RWPE1 (cell line): ENCODE measurements at regions not wholly inside any gene's neighbourhood (a gene's known extent, or its start where the extent isn't known, plus 50 kb on each side); places are given as distances from the start of the nearest gene placed in this dataset.

ENCODE experiments used
- CTCF ChIA-PET: fragments of 350-600 bp; sonication (Branson Sonifier 250); formaldehyde crosslinking; extraction: SDS; loops from one replicate; lab custom pipeline; 2021; lab: Yijun Ruan, JAX
- POLR2A ChIA-PET: fragments of 400-600 bp; formaldehyde crosslinking; extraction: SDS; loops from one replicate; lab custom pipeline; 2020; ENCODE audit warnings: antibody characterized with exemption; ENCODE audit not compliant: low non-redundant PET; lab: Yijun Ruan, JAX
- DNase-seq: peaks from one replicate; pipeline ENCODE4 v3.0.0; 2012; ENCODE audit warnings: low spot score
- H3K27ac ChIP-seq: fragments of 450-650 bp; 2 replicates; pipeline ENCODE4 v1.5.1; 2017
- CTCF ChIP-seq: fragments of 450-650 bp; conservative IDR thresholded peaks from 2 replicates; pipeline ENCODE4 v1.5.1; 2017; ENCODE audit warnings: low read depth, mild to moderate bottlenecking

- POLR2A ChIA-PET, result no interaction called here
- DNase-seq, result no peak
- no peak overlapping the region for H3K27ac ChIP-seq
- TF ChIP-seq CTCF, result no peak
- CTCF ChIA-PET, result interaction anchor here (0.6 kb wide), 1 partner anchor 136 kb away, joined by 4 read pairs; no protein-coding TSS in a partner anchor
Observed at GRCh38 chr4:149095811-149096210, 653.6 kb upstream of the NR3C2 start.

GRCh38 chr4:149095001-149095400 lies 652.8 kb upstream of the NR3C2 start:
- ChIA-PET CTCF (interaction anchor here (0.7 kb wide), 1 partner anchor 126 kb away, joined by 3 read pairs; no protein-coding TSS in a partner anchor), POLR2A (no interaction called here)
- no peak overlapping the region for H3K27ac ChIP-seq
- no peak for TF ChIP-seq CTCF
- DNase-seq, result no peak

- CTCF ChIA-PET, result interaction anchor here (0.5 kb wide), 1 partner anchor 488 kb away, joined by 5 read pairs; no protein-coding TSS in a partner anchor
- POLR2A ChIA-PET, result no interaction called here
- TF ChIP-seq CTCF, result no peak
- DNase-seq, result no peak
- H3K27ac ChIP-seq, result no peak overlapping the region
Observed at GRCh38 chr4:149084144-149084543, 641.9 kb upstream of the NR3C2 start.

GRCh38 chr4:149077181-149077580 lies 635.0 kb upstream of the NR3C2 start:
- CTCF ChIA-PET, result no interaction called here
- DNase-seq, result no peak
- TF ChIP-seq CTCF, result no peak
- POLR2A ChIA-PET, result no interaction called here
- no peak overlapping the region for H3K27ac ChIP-seq

- TF ChIP-seq CTCF, result no peak
- POLR2A ChIA-PET, result no interaction called here
- DNase-seq, result no peak
- no peak overlapping the region for H3K27ac ChIP-seq
- CTCF ChIA-PET, result no interaction called here
Observed at GRCh38 chr4:149076401-149076800, 634.2 kb upstream of the NR3C2 start.

GRCh38 chr4:149072384-149072783 lies 630.2 kb upstream of the NR3C2 start:
- CTCF ChIA-PET, result no interaction called here
- no peak for DNase-seq
- no peak for TF ChIP-seq CTCF
- no peak overlapping the region for H3K27ac ChIP-seq
- POLR2A ChIA-PET, result no interaction called here
